ENCODE measurements at regions not wholly inside any gene's neighbourhood (a gene's known extent, or its start where the extent isn't known, plus 50 kb on each side); places are given as distances from the start of the nearest gene placed in this dataset.

GRCh38 chr1:22398656-22399420 lies 52.8 kb upstream of the ZBTB40 start:
- no peak for TF ChIP-seq CTCF (IDR thresholded peaks at IDR 0.05; ENCODE audit: control extremely low read depth, extremely low read depth, low read depth, missing control alignments)
- no peak for DNase-seq (ENCODE audit: extremely low spot score)
- POLR2A ChIA-PET: no interaction called here
- CTCF ChIA-PET: interaction anchor here (1.0 to 1.7 kb wide), 2 partner anchors 17 to 294 kb away, joined by 3 to 7 read pairs; no protein-coding TSS in a partner anchor

- ChIA-PET POLR2A (no interaction called here), CTCF (interaction anchor here (1.0 to 1.7 kb wide), 2 partner anchors 16 to 294 kb away, joined by 3 to 7 read pairs; no protein-coding TSS in a partner anchor)
- TF ChIP-seq CTCF (IDR thresholded peaks at IDR 0.05; ENCODE audit: control extremely low read depth, extremely low read depth, low read depth, missing control alignments): no peak
- DNase-seq (ENCODE audit: extremely low spot score): no peak
These were observed 52.1 kb upstream of the ZBTB40 start for GRCh38 chr1:22399421-22400091.

All from GM10248 (cell line).